Muscle of leg (tissue), 3 donors: ENCODE measurements at regions not wholly inside any gene's neighbourhood (a gene's known extent, or its start where the extent isn't known, plus 50 kb on each side); places are given as distances from the start of the nearest gene placed in this dataset.

Source experiments
- DNase-seq: peaks from one replicate; pipeline ENCODE4 v3.0.0; 2013
- H3K27ac ChIP-seq: one replicate; pipeline ENCODE4 v1.5.1; 2013; ENCODE audit warnings: mild to moderate bottlenecking, low read length, control low read depth
- H3K27me3 ChIP-seq: one replicate; pipeline ENCODE4 v1.6.1; 2013; ENCODE audit warnings: low read length; ENCODE audit not compliant: control insufficient read depth, insufficient read depth
- H3K36me3 ChIP-seq: one replicate; pipeline ENCODE4 v1.6.1; 2013; ENCODE audit warnings: low read length; ENCODE audit not compliant: control insufficient read depth, insufficient read depth
- H3K4me1 ChIP-seq: one replicate; pipeline ENCODE4 v1.6.1; 2013; ENCODE audit warnings: low read length; ENCODE audit not compliant: control insufficient read depth, insufficient read depth
- H3K4me3 ChIP-seq: one replicate; pipeline ENCODE4 v1.5.1; 2013; ENCODE audit warnings: low read length, control low read depth
- H3K9me3 ChIP-seq: replicated peaks from 2 replicates; pipeline ENCODE4 v1.6.1; 2013; ENCODE audit warnings: low read depth, low read length; ENCODE audit not compliant: control insufficient read depth
- WGBS: methylation state at CpG from one replicate; pipeline ENCODE4 v1.1.5; 2013; ENCODE audit warnings: missing lambda C conversion rate; ENCODE audit not compliant: insufficient coverage; 5-methylcytosine and 5-hydroxymethylcytosine counted together

DNA sequence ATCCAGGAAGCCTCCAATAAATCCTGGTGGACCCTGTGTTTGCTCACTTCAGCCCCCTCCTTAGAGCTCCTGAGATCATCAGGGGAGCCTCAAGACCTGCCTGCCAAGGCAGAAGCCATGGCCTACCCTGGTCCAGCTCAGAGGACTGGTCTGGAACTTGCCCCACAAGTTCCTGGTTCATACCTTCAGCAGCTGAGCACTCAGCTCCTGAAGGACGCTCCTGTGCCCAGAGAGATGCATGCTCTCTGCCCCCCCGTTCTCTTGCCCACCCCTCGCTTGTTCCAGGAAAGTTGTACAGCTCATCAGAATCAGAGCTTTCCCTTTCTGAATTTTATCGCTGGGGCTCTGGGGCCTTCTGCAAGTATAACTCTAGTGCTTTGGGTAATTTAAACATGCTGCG lies 210.5 kb upstream of the ISX start:
- H3K27me3 ChIP-seq = no peaks in the 10 kb centered on the region

DNA sequence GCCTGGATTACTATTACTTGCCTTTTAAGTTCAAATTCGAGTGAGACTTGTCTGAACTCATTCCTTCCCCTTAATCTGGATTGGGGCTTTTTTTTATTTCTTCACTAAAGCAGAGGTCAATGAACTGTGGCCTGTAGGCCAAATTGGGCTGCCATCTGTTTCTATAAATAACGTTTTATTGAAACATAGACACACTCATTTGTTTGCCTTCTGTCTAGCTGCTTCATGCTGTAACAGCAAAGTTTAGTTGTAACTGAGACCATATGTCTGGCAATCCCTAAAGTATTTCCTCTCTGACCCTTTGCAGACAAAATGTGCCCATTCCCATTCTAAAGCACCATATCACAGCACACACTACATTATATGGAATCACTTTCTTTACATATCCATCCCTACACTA lies 207.9 kb upstream of the ISX start:
- Histone ChIP-seq H3K9me3 (no peaks in the 10 kb centered on the region), H3K27ac (no peak overlapping the region), H3K36me3 (no peaks in the 10 kb centered on the region), H3K27me3 (no peaks in the 10 kb centered on the region), H3K4me1 (no peaks in the 10 kb centered on the region), H3K4me3 (no peak overlapping the region)
- WGBS = 0% methylated on average over 1 of the region's 2 CpGs
- DNase-seq = no peak

More for the DNA sequence above, 210.5 kb upstream of the ISX start:
- no peak overlapping the region for H3K4me3 ChIP-seq
- no peaks in the 10 kb centered on the region for H3K9me3 ChIP-seq
- no peak overlapping the region for H3K27ac ChIP-seq
- DNase-seq = no peak
- 54% methylated on average over 4 of the region's 5 CpGs for WGBS
- H3K36me3 ChIP-seq = no peaks in the 10 kb centered on the region
- no peaks in the 10 kb centered on the region for H3K4me1 ChIP-seq

DNA sequence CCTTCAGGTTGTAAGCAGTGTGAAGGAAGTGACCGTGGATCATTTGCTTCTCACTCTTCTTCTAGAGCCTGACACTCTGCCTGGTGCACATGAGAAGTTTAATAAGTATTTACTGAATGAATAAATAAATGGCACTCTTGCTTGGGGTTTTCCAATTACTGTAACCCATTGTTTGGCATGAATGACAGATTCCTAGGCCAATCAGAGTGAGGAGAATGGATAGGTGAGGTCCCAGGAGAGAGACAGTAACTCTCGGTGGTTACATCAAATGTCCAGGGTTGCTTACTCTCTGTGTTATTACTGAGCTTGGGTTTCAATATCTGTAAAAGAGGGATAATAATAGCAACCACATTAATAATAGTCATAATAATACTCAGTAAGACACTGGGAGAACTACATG lies 204.2 kb upstream of the ISX start:
- H3K4me3 ChIP-seq = no peak overlapping the region
- DNase-seq = no peak
- H3K4me1 ChIP-seq = no peaks in the 10 kb centered on the region
- no peak overlapping the region for H3K27ac ChIP-seq
- H3K27me3 ChIP-seq = no peaks in the 10 kb centered on the region
- H3K9me3 ChIP-seq = no peaks in the 10 kb centered on the region
- no peaks in the 10 kb centered on the region for H3K36me3 ChIP-seq
- no CpG with 5 or more reads among the region's 2 CpGs for WGBS

DNA sequence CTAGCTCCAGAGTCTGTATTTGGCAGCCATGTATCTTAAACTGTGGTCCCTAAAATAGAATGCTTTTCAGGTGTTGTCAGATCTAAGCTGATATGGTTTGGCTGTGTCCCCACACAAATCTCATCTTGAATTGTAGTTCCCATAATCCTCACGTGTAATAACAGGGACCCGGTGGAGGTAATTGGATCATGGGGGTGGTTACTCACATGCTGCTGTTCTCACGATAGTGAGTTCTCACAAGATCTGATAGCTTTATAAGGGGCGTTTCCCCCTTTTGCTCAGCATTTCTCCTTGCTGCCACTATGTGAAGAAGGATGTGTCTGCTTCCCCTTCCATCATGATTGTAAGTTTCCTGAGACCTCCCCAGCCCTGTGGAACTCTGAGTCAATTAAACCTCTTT lies 199.9 kb upstream of the ISX start:
- no peaks in the 10 kb centered on the region for H3K36me3 ChIP-seq
- H3K27me3 ChIP-seq = no peaks in the 10 kb centered on the region
- no peak overlapping the region for H3K27ac ChIP-seq
- no CpG with 5 or more reads among the region's 4 CpGs for WGBS
- no peaks in the 10 kb centered on the region for H3K4me1 ChIP-seq
- no peaks in the 10 kb centered on the region for H3K9me3 ChIP-seq
- H3K4me3 ChIP-seq = no peak overlapping the region
- DNase-seq = no peak

GRCh38 chr22:34866495-34867131 lies 199.3 kb upstream of the ISX start:
- no peak overlapping the region for H3K27ac ChIP-seq

DNA sequence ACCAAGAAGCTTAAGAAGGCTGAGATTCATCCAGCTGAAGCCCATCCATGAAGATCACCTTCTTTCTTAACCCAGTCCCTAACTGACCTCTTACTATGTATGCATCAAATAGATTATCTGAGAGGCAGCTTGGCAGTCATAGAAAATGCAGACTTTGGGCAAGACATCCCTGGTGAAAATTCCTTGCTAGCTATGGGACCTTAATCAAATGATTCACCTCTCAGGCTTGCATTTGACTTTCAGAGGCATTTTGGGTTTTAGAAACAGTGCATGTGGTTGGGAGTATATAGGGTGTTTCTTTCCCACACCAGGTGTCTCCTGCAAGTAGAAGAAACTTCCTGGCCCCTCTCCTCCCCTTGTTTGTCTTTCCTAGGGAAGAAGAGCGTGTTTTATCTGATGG lies 188.5 kb upstream of the ISX start:
- no CpG with 5 or more reads among the region's 1 CpG for WGBS
- H3K27ac ChIP-seq = no peak overlapping the region
- no peak overlapping the region for H3K4me3 ChIP-seq
- DNase-seq = no peak
- H3K27me3 ChIP-seq = no peaks in the 10 kb centered on the region
- no peaks in the 10 kb centered on the region for H3K9me3 ChIP-seq
- no peaks in the 10 kb centered on the region for H3K4me1 ChIP-seq
- no peaks in the 10 kb centered on the region for H3K36me3 ChIP-seq

More at GRCh38 chr22:34866495-34867131, 199.3 kb upstream of the ISX start:
- DNase-seq = no peak
- Histone ChIP-seq H3K36me3 (no peaks in the 10 kb centered on the region), H3K4me3 (no peak overlapping the region), H3K27me3 (no peaks in the 10 kb centered on the region), H3K4me1 (no peaks in the 10 kb centered on the region), H3K9me3 (no peaks in the 10 kb centered on the region)
- 50% methylated on average over 1 of the region's 4 CpGs for WGBS

- no peak for DNase-seq
- Histone ChIP-seq H3K36me3 (no peaks in the 10 kb centered on the region), H3K9me3 (no peaks in the 10 kb centered on the region), H3K27me3 (no peaks in the 10 kb centered on the region), H3K27ac (no peak overlapping the region), H3K4me1 (no peaks in the 10 kb centered on the region), H3K4me3 (no peak overlapping the region)
These were observed 187.8 kb upstream of the ISX start for GRCh38 chr22:34878171-34878570.

- H3K4me1 ChIP-seq = no peaks in the 10 kb centered on the region
- H3K9me3 ChIP-seq = no peaks in the 10 kb centered on the region
- H3K36me3 ChIP-seq = no peaks in the 10 kb centered on the region
- WGBS = 69% methylated on average over 3 of the region's 3 CpGs
- H3K27me3 ChIP-seq = no peaks in the 10 kb centered on the region
- H3K4me3 ChIP-seq = no peak overlapping the region
- no peak overlapping the region for H3K27ac ChIP-seq
- no peak for DNase-seq
These were observed 187.0 kb upstream of the ISX start for GRCh38 chr22:34879001-34879400.

GRCh38 chr22:34880662-34881061 lies 185.3 kb upstream of the ISX start:
- no peaks in the 10 kb centered on the region for H3K27me3 ChIP-seq
- no peak overlapping the region for H3K4me3 ChIP-seq
- H3K9me3 ChIP-seq = no peaks in the 10 kb centered on the region
- no peak for DNase-seq
- WGBS = no CpG with 5 or more reads among the region's 1 CpG
- no peaks in the 10 kb centered on the region for H3K4me1 ChIP-seq
- H3K27ac ChIP-seq = no peak overlapping the region
- H3K36me3 ChIP-seq = no peaks in the 10 kb centered on the region

- Histone ChIP-seq H3K27me3 (no peaks in the 10 kb centered on the region), H3K27ac (no peak overlapping the region), H3K4me3 (no peak overlapping the region), H3K36me3 (no peaks in the 10 kb centered on the region), H3K9me3 (no peaks in the 10 kb centered on the region), H3K4me1 (no peaks in the 10 kb centered on the region)
- WGBS = 87% methylated on average over 2 of the region's 2 CpGs
- no peak for DNase-seq
These were observed 184.5 kb upstream of the ISX start for GRCh38 chr22:34881453-34881852.

GRCh38 chr22:34885852-34886251 lies 180.1 kb upstream of the ISX start:
- H3K4me1 ChIP-seq = no peaks in the 10 kb centered on the region
- WGBS = no CpG with 5 or more reads among the region's 3 CpGs
- H3K27ac ChIP-seq = no peak overlapping the region
- no peaks in the 10 kb centered on the region for H3K27me3 ChIP-seq
- H3K9me3 ChIP-seq = peaks cover 7% of the 10 kb centered on the region
- no peak overlapping the region for H3K4me3 ChIP-seq
- DNase-seq = no peak
- H3K36me3 ChIP-seq = no peaks in the 10 kb centered on the region
